HUES64 (cell line): ENCODE measurements at regions not wholly inside any gene's neighbourhood (a gene's known extent, or its start where the extent isn't known, plus 50 kb on each side); places are given as distances from the start of the nearest gene placed in this dataset.

Experiments
- H3K27ac ChIP-seq: 2 replicates; pipeline ENCODE4 v1.7.0; 2013; ENCODE audit warnings: low read depth, low read length, inconsistent platforms
- H3K27me3 ChIP-seq: 2 replicates; pipeline ENCODE4 v1.6.1; 2013; ENCODE audit warnings: mild to moderate bottlenecking, low read length; ENCODE audit not compliant: insufficient read depth
- H3K36me3 ChIP-seq: 2 replicates; pipeline ENCODE4 v1.6.1; 2013; ENCODE audit warnings: mild to moderate bottlenecking, low read length; ENCODE audit not compliant: insufficient read depth
- H3K4me1 ChIP-seq: 2 replicates; pipeline ENCODE4 v1.6.1; 2013; ENCODE audit warnings: mild to moderate bottlenecking, low read length, moderate library complexity; ENCODE audit not compliant: insufficient read depth
- H3K4me3 ChIP-seq: 2 replicates; pipeline ENCODE4 v1.5.1; 2013; ENCODE audit warnings: mild to moderate bottlenecking, low read length, moderate library complexity
- H3K9ac ChIP-seq: 2 replicates; pipeline ENCODE4 v1.6.1; 2013; ENCODE audit warnings: mild to moderate bottlenecking, low read depth, low read length
- H3K9me3 ChIP-seq: 2 replicates; pipeline ENCODE4 v1.6.1; 2013; ENCODE audit warnings: low read depth, low read length; ENCODE audit not compliant: insufficient read depth
- whole genome bisulfite sequencing: fragments of 150-250, 120-280 bp; methylation state at CpG from one replicate; pipeline ENCODE4 v1.1.7; 2013; ENCODE audit warnings: missing lambda C conversion rate; 5-methylcytosine and 5-hydroxymethylcytosine counted together

GRCh38 chr11:116077092-116077491 is 572.9 kb upstream of the CADM1 start:
- H3K27me3 ChIP-seq = peaks cover 14% of the 10 kb centered on the region; the same call in 1 of the 2 replicates
- H3K9ac ChIP-seq = no peak overlapping the region
- peaks cover 6% of the 10 kb centered on the region; the same call in 1 of the 2 replicates for H3K4me1 ChIP-seq
- H3K9me3 ChIP-seq = no peaks in the 10 kb centered on the region
- 96% methylated on average over 2 of the region's 2 CpGs for WGBS
- H3K4me3 ChIP-seq = no peak overlapping the region
- no peak overlapping the region for H3K27ac ChIP-seq
- no peaks in the 10 kb centered on the region for H3K36me3 ChIP-seq

- peaks cover 16% of the 10 kb centered on the region; the same call in 1 of the 2 replicates for H3K4me1 ChIP-seq
- H3K9me3 ChIP-seq = no peaks in the 10 kb centered on the region
- no peak overlapping the region for H3K27ac ChIP-seq
- H3K27me3 ChIP-seq = peaks cover 13% of the 10 kb centered on the region; the same call in 1 of the 2 replicates
- H3K9ac ChIP-seq = no peak overlapping the region
- 73% methylated on average over 18 of the region's 18 CpGs for WGBS
- H3K4me3 ChIP-seq = no peak overlapping the region
- H3K36me3 ChIP-seq = no peaks in the 10 kb centered on the region
These were observed 569.9 kb upstream of the CADM1 start for GRCh38 chr11:116073854-116074837.

DNA sequence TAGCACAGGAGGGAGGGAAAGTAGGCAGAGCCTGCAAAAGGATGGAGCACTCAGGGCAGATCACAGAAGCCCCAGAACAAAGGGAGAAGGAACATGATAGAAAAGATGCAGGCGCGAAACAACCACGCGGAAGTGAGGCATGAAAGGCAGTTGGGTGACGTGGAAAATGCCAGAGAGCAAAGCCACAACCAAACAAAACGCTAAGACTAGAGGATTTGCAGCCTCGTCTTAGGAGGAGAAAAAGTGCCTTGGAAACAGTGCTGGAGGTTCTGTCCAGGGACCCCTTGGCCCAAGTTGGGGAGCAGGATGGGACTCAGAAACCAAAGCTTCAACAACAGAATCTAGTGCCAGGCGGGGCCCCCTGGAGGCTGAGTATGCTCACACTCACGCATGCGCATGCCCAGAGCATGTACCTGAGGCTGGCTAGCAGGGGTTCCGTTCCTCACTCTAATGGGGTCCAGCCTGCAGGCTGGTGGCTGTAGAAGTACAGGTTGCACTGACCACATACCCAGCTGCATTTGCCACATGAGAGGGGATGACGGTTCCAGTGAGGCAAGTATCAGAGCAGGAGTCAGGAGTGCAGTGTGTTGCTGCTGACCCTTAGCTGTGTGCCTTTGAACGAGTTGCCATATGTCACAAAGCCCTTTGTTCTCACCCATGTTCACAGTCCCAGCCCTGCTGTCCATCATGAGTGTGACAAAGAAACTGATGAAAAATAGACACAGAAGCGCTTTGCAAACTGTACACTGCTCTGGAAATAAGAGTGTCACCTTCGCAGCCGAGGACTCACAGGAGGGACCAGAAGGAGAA is 568.6 kb upstream of the CADM1 start:
- H3K9me3 ChIP-seq = no peaks in the 10 kb centered on the region
- 67% methylated on average over 16 of the region's 16 CpGs for WGBS

DNA sequence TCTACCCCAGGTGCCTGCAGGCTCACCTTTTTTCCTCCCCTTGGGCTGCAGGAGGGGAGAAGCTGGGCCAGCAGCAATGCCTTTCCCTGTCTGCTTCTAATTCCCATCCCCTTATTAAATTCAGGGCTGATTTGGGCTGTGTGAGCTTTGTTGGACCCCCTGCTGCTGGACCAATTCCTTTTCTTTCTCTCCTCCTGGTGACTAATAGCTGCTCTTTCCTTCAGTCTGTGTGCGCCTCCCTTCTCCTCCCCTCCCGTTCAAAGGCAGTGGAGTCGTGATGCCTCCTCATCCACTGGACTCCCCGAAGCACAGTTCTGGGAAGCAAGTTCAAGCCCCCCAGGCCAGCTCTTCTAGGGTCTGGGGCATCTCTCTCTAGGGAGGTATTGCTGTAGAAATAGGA is 567.9 kb upstream of the CADM1 start:
- Histone ChIP-seq H3K36me3 (no peaks in the 10 kb centered on the region), H3K4me1 (peaks cover 16% of the 10 kb centered on the region; the same call in 1 of the 2 replicates), H3K4me3 (no peak overlapping the region), H3K27me3 (peaks cover 13% of the 10 kb centered on the region; the same call in 1 of the 2 replicates), H3K9ac (no peak overlapping the region), H3K9me3 (no peaks in the 10 kb centered on the region), H3K27ac (no peak overlapping the region)
- WGBS = 17% methylated on average over 4 of the region's 4 CpGs

More for the DNA sequence above, 568.6 kb upstream of the CADM1 start:
- Histone ChIP-seq H3K4me3 (no peak overlapping the region), H3K9ac (no peak overlapping the region), H3K36me3 (no peaks in the 10 kb centered on the region), H3K27ac (no peak overlapping the region), H3K27me3 (peaks cover 13% of the 10 kb centered on the region; the same call in 1 of the 2 replicates), H3K4me1 (peaks cover 16% of the 10 kb centered on the region; the same call in 1 of the 2 replicates)

DNA sequence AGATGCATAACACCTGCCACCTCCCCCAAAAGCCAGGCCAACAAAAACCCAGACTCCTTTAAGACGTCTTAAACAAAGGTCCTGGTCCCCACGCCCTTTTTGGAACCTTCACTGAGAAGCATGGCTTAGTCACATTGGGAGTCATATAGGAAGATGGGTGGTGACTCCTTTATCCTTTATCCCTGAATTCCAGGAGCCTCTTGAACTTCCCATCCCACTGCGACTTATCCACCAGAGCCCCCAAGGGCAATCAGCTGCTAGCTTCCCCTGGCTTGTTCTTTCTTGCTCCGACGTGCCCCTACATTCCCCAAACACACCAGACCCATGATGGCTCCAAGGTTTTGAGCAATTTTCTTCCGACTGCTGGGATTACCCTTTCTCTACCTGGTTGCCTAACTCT is 567.0 kb upstream of the CADM1 start:
- Histone ChIP-seq H3K9ac (no peak overlapping the region), H3K9me3 (no peaks in the 10 kb centered on the region), H3K36me3 (no peaks in the 10 kb centered on the region), H3K4me1 (peaks cover 16% of the 10 kb centered on the region; the same call in 1 of the 2 replicates), H3K27ac (no peak overlapping the region), H3K27me3 (peaks cover 13% of the 10 kb centered on the region; the same call in 1 of the 2 replicates), H3K4me3 (no peak overlapping the region)
- WGBS = 81% methylated on average over 6 of the region's 6 CpGs

DNA sequence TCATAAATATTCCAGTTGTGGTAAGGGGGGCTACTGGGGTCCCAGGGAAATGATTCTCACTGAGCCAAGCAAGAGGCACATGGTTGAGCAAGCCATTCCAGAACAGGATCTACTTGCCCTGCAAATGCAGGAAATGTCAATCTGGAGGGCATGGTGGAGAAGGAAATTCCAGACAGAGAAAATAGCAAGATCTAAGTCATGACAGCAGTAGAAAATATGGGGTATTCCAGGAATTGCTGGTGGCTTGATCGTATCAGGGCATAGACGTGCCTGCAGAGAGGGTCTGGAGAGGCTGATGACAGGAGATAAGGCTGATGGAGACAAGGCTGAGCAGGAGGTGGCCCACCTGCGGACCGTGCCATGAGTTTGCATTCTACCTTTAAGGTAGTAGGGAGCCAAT is 566.3 kb upstream of the CADM1 start:
- WGBS = 84% methylated on average over 4 of the region's 4 CpGs
- no peak overlapping the region for H3K9ac ChIP-seq
- peaks cover 16% of the 10 kb centered on the region; the same call in 1 of the 2 replicates for H3K4me1 ChIP-seq
- no peak overlapping the region for H3K27ac ChIP-seq
- H3K27me3 ChIP-seq = peaks cover 13% of the 10 kb centered on the region; the same call in 1 of the 2 replicates
- no peaks in the 10 kb centered on the region for H3K9me3 ChIP-seq
- no peak overlapping the region for H3K4me3 ChIP-seq
- no peaks in the 10 kb centered on the region for H3K36me3 ChIP-seq

- Histone ChIP-seq H3K27me3 (peaks cover 6% of the 10 kb centered on the region; the same call in 1 of the 2 replicates), H3K9ac (no peak overlapping the region), H3K27ac (no peak overlapping the region), H3K36me3 (no peaks in the 10 kb centered on the region), H3K9me3 (no peaks in the 10 kb centered on the region), H3K4me1 (peaks cover 7% of the 10 kb centered on the region; the same call in 1 of the 2 replicates), H3K4me3 (no peak overlapping the region)
- WGBS = 93% methylated on average over 6 of the region's 6 CpGs
These were observed 562.6 kb upstream of the CADM1 start for GRCh38 chr11:116066777-116067176.

GRCh38 chr11:116065986-116066385 is 561.8 kb upstream of the CADM1 start:
- WGBS = 93% methylated on average over 8 of the region's 8 CpGs
- H3K9me3 ChIP-seq = no peaks in the 10 kb centered on the region
- no peaks in the 10 kb centered on the region for H3K36me3 ChIP-seq
- H3K4me1 ChIP-seq = no peaks in the 10 kb centered on the region
- no peak overlapping the region for H3K4me3 ChIP-seq
- H3K9ac ChIP-seq = no peak overlapping the region
- H3K27ac ChIP-seq = no peak overlapping the region
- peaks cover 7% of the 10 kb centered on the region; the same call in 1 of the 2 replicates for H3K27me3 ChIP-seq

- no peak overlapping the region for H3K9ac ChIP-seq
- no peak overlapping the region for H3K27ac ChIP-seq
- H3K9me3 ChIP-seq = no peaks in the 10 kb centered on the region
- 92% methylated on average over 10 of the region's 10 CpGs for WGBS
- no peaks in the 10 kb centered on the region for H3K36me3 ChIP-seq
- H3K4me3 ChIP-seq = no peak overlapping the region
- H3K27me3 ChIP-seq = peaks cover 12% of the 10 kb centered on the region; the same call in 1 of the 2 replicates
- peaks cover 4% of the 10 kb centered on the region; the same call in 1 of the 2 replicates for H3K4me1 ChIP-seq
These were observed 561.1 kb upstream of the CADM1 start for GRCh38 chr11:116065191-116065895.

- 74% methylated on average over 8 of the region's 11 CpGs for WGBS
- Histone ChIP-seq H3K4me1 (peaks cover 14% of the 10 kb centered on the region), H3K27ac (no peak overlapping the region)
These were observed 558.4 kb upstream of the CADM1 start for GRCh38 chr11:116062490-116063171.

More at GRCh38 chr11:116062490-116063171, 558.4 kb upstream of the CADM1 start:
- Histone ChIP-seq H3K27me3 (peaks cover 20% of the 10 kb centered on the region; the same call in 1 of the 2 replicates), H3K4me3 (no peak overlapping the region), H3K36me3 (no peaks in the 10 kb centered on the region), H3K9me3 (no peaks in the 10 kb centered on the region), H3K9ac (no peak overlapping the region)
